ENCODE measurements at regions not wholly inside any gene's neighbourhood (a gene's known extent, or its start where the extent isn't known, plus 50 kb on each side); places are given as distances from the start of the nearest gene placed in this dataset.

DNA sequence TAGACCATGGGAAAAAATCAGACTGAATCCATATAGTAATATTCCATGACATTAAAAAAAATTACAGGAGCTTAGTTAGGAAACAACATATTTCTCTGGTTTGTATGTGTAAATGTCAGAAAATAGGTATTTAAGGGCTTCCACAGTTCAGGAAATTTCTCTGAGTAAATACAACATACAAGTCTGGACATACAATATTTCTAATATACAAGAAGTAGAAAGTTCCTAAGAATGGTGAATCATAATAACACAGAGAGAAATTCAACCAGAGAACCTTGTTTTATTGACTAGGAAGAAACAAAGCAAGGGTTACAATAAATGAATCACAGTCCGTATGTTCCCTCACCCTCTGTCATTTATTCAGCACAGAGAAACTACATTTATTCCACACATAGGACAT, 532.7 kb upstream of the FAT3 start:
- no peak for TF ChIP-seq CTCF (conservative IDR thresholded peaks at IDR 0.05; ENCODE audit: low read depth, low read length)
- H3K4me3 ChIP-seq (ENCODE audit: low read depth, low read length), result no peak overlapping the region
- DNase-seq (ENCODE audit: low read depth), result no peak

- no peak for TF ChIP-seq CTCF (conservative IDR thresholded peaks at IDR 0.05; ENCODE audit: low read depth, low read length)
- DNase-seq (ENCODE audit: low read depth), result no peak
- H3K4me3 ChIP-seq (ENCODE audit: low read depth, low read length), result no peak overlapping the region
Measured at GRCh38 chr11:91688672-91689071, 535.9 kb upstream of the FAT3 start.

- no peak for TF ChIP-seq CTCF (conservative IDR thresholded peaks at IDR 0.05; ENCODE audit: low read depth, low read length)
- DNase-seq (ENCODE audit: low read depth), result no peak
- no peak overlapping the region for H3K4me3 ChIP-seq (ENCODE audit: low read depth, low read length)
Measured at GRCh38 chr11:91686700-91687099, 537.9 kb upstream of the FAT3 start.

- DNase-seq (ENCODE audit: low read depth), result no peak
- no peak overlapping the region for H3K4me3 ChIP-seq (ENCODE audit: low read depth, low read length)
- no peak for TF ChIP-seq CTCF (conservative IDR thresholded peaks at IDR 0.05; ENCODE audit: low read depth, low read length)
Measured at GRCh38 chr11:91686281-91686680, 538.3 kb upstream of the FAT3 start.

- no peak for DNase-seq (ENCODE audit: low read depth)
- no peak overlapping the region for H3K4me3 ChIP-seq (ENCODE audit: low read depth, low read length)
- TF ChIP-seq CTCF (conservative IDR thresholded peaks at IDR 0.05; ENCODE audit: low read depth, low read length), result no peak
Measured at GRCh38 chr11:91673705-91674104, 550.9 kb upstream of the FAT3 start.

GRCh38 chr11:91664521-91664920, 560.1 kb upstream of the FAT3 start:
- TF ChIP-seq CTCF (conservative IDR thresholded peaks at IDR 0.05; ENCODE audit: low read depth, low read length), result no peak
- H3K4me3 ChIP-seq (ENCODE audit: low read depth, low read length), result no peak overlapping the region
- DNase-seq (ENCODE audit: low read depth), result no peak

DNA sequence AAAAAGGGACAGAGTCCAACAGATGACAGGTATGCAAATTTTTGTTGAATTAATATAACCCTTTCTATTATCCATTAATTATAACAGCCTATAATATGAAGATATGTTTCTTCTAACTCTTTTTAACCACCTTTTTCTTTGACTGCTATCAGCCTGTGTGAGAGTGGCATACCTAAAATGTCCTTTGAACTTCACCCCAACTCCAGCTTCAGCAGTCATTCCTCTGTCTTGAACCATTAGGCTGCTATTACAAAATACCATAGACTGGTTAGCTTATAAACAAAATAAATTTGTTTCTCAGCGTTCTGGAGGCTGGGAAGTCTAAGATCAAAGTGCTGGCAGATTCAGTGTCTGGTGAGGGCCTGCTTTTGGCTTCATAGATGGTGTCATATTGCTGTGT, 564.6 kb upstream of the FAT3 start:
- no peak for TF ChIP-seq CTCF (conservative IDR thresholded peaks at IDR 0.05; ENCODE audit: low read depth, low read length)
- H3K4me3 ChIP-seq (ENCODE audit: low read depth, low read length), result no peak overlapping the region
- DNase-seq (ENCODE audit: low read depth), result no peak
